GM21381 (cell line): ENCODE measurements at regions not wholly inside any gene's neighbourhood (a gene's known extent, or its start where the extent isn't known, plus 50 kb on each side); places are given as distances from the start of the nearest gene placed in this dataset.

ENCODE experiments used
- ATAC-seq: cut with Tn5 transposase; IDR thresholded peaks from one replicate; pipeline ENCODE4 v1.9.1; 2021; ENCODE audit warnings: mild to moderate bottlenecking, moderate library complexity; ENCODE audit not compliant: unreplicated experiment

- no peak for ATAC-seq
These were observed 55.9 kb upstream of the MTAP start for GRCh38 chr9:21746550-21746949.

GRCh38 chr9:21747175-21747574 lies 55.3 kb upstream of the MTAP start:
- ATAC-seq: no peak

GRCh38 chr9:21750021-21750735 lies 52.3 kb upstream of the MTAP start:
- no peak for ATAC-seq

GRCh38 chr9:21751998-21752397 lies 50.4 kb upstream of the MTAP start:
- ATAC-seq: no peak
